Bronchial epithelial cell (primary cell): ENCODE measurements at regions not wholly inside any gene's neighbourhood (a gene's known extent, or its start where the extent isn't known, plus 50 kb on each side); places are given as distances from the start of the nearest gene placed in this dataset.

Experiments used
- DNase-seq: peaks from one replicate; pipeline ENCODE4 v3.0.0-alpha.2; 2010; ENCODE audit warnings: low read depth
- FAIRE-seq: peaks from 2 replicates; lab custom pipeline; 2011; peaks lifted over from hg19 to GRCh38; lab: Jason Lieb, UNC
- H3K27me3 ChIP-seq: 2 replicates; pipeline ENCODE4 v1.5.1; 2011; ENCODE audit warnings: low read length; ENCODE audit not compliant: control insufficient read depth, insufficient read depth
- H3K36me3 ChIP-seq: 2 replicates; pipeline ENCODE4 v1.5.1; 2011; ENCODE audit warnings: low read length; ENCODE audit not compliant: control insufficient read depth, insufficient read depth
- H3K4me3 ChIP-seq: 2 replicates; pipeline ENCODE4 v1.5.1; 2011; ENCODE audit warnings: mild to moderate bottlenecking, low read depth, low read length, control low read depth
- TF ChIP-seq, protein P1 (sequence below): IDR thresholded peaks from 2 replicates; pipeline ENCODE4 v1.5.1; 2011; ENCODE audit warnings: mild to moderate bottlenecking, moderate library complexity, low read length, control low read depth, inconsistent platforms; ENCODE audit not compliant: insufficient read depth, severe bottlenecking

GRCh38 chrX:45743081-45743533 is 542.4 kb upstream of the DIPK2B start:
- peak; percentile 13 for FAIRE-seq
- Histone ChIP-seq H3K4me3 (no peak overlapping the region), H3K36me3 (peaks cover 2% of the 10 kb centered on the region), H3K27me3 (no peaks in the 10 kb centered on the region)
- peak; percentile 74 for DNase-seq
- TF ChIP-seq, protein P1, sequence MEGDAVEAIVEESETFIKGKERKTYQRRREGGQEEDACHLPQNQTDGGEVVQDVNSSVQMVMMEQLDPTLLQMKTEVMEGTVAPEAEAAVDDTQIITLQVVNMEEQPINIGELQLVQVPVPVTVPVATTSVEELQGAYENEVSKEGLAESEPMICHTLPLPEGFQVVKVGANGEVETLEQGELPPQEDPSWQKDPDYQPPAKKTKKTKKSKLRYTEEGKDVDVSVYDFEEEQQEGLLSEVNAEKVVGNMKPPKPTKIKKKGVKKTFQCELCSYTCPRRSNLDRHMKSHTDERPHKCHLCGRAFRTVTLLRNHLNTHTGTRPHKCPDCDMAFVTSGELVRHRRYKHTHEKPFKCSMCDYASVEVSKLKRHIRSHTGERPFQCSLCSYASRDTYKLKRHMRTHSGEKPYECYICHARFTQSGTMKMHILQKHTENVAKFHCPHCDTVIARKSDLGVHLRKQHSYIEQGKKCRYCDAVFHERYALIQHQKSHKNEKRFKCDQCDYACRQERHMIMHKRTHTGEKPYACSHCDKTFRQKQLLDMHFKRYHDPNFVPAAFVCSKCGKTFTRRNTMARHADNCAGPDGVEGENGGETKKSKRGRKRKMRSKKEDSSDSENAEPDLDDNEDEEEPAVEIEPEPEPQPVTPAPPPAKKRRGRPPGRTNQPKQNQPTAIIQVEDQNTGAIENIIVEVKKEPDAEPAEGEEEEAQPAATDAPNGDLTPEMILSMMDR = peak; percentile 30

GRCh38 chrX:45740291-45740690 is 539.6 kb upstream of the DIPK2B start:
- Histone ChIP-seq H3K36me3 (no peaks in the 10 kb centered on the region), H3K4me3 (no peak overlapping the region), H3K27me3 (no peaks in the 10 kb centered on the region)
- FAIRE-seq = no peak
- TF ChIP-seq, protein P1 = no peak
- DNase-seq = peak; percentile 94

- Histone ChIP-seq H3K4me3 (no peak overlapping the region), H3K27me3 (no peaks in the 10 kb centered on the region), H3K36me3 (no peaks in the 10 kb centered on the region)
- DNase-seq (peak; percentile 69), FAIRE-seq (no peak)
- TF ChIP-seq, protein P1 = no peak
Observed at GRCh38 chrX:45735571-45735970, 534.9 kb upstream of the DIPK2B start.

- H3K27me3 ChIP-seq = no peaks in the 10 kb centered on the region
- TF ChIP-seq, protein P1 = no peak
- H3K4me3 ChIP-seq = no peak overlapping the region
- H3K36me3 ChIP-seq = no peaks in the 10 kb centered on the region
- DNase-seq (no peak), FAIRE-seq (no peak)
Observed at GRCh38 chrX:45731448-45731847, 530.8 kb upstream of the DIPK2B start.

- FAIRE-seq = no peak
- Histone ChIP-seq H3K36me3 (no peaks in the 10 kb centered on the region), H3K27me3 (no peaks in the 10 kb centered on the region), H3K4me3 (no peak overlapping the region)
- TF ChIP-seq, protein P1 = no peak
- no peak for DNase-seq
Observed at GRCh38 chrX:45727761-45728160, 527.1 kb upstream of the DIPK2B start.

DNA sequence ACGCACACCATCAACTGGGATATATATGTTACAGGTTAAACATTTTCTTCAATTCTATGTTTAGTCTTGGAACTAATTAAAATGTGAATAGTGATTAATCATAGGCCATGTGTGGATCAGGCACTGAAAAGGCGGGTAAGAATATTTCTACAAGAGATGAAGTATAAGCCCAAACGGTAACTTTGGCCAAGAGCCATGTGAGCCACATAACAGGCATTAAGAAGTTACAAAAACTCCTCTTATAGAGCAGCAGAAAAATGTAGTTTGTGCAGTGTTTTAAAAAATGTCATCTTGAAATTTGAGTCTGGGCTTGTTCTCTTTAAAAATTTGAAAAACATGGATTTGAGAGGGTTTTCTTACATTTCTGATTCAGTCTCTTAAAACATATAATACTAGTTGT is 521.8 kb upstream of the DIPK2B start:
- FAIRE-seq = no peak
- TF ChIP-seq, protein P1 = no peak
- Histone ChIP-seq H3K4me3 (no peak overlapping the region), H3K27me3 (no peaks in the 10 kb centered on the region), H3K36me3 (no peaks in the 10 kb centered on the region)
- DNase-seq = no peak
